SJSA1 (cell line): ENCODE measurements at regions not wholly inside any gene's neighbourhood (a gene's known extent, or its start where the extent isn't known, plus 50 kb on each side); places are given as distances from the start of the nearest gene placed in this dataset.

ENCODE experiments used
- DNase-seq, 2 experiments: peaks; one replicate each; pipeline ENCODE4 v3.0.0-alpha.2; 2015 to 2020; ENCODE audit warnings: low spot score in 2 of 2, low read depth in 1 of 2
- H3K27ac ChIP-seq: fragments of 250-450 bp; sonication (Bioruptor Pico); 2 replicates; pipeline ENCODE4 v1.5.1; 2020; ENCODE audit warnings: mild to moderate bottlenecking, moderate library complexity
- H3K27me3 ChIP-seq: fragments of 250-450 bp; sonication (Bioruptor Pico); replicated peaks from 2 replicates; pipeline ENCODE4 v1.5.1; 2020; ENCODE audit warnings: mild to moderate bottlenecking, moderate library complexity
- H3K36me3 ChIP-seq: fragments of 250-450 bp; sonication (Bioruptor Pico); 2 replicates; pipeline ENCODE4 v1.5.1; 2020; ENCODE audit warnings: mild to moderate bottlenecking
- H3K4me1 ChIP-seq: fragments of 250-450 bp; sonication (Bioruptor Pico); replicated peaks from 2 replicates; pipeline ENCODE4 v1.6.1; 2021; ENCODE audit warnings: mild to moderate bottlenecking
- H3K4me3 ChIP-seq: fragments of 250-450 bp; sonication (Bioruptor Pico); 2 replicates; pipeline ENCODE4 v1.5.1; 2020; ENCODE audit warnings: mild to moderate bottlenecking
- H3K9me3 ChIP-seq: fragments of 250-450 bp; sonication (Bioruptor Pico); replicated peaks from 2 replicates; pipeline ENCODE4 v1.5.1; 2020; ENCODE audit warnings: mild to moderate bottlenecking

GRCh38 chr9:109604131-109604530 is 106.0 kb upstream of the PTPN3 start:
- DNase-seq: peak in 1 of 2 experiments; percentile 49
- no peaks in the 10 kb centered on the region for H3K36me3 ChIP-seq
- peak overlapping the region; percentile 32; the same call in 1 of the 2 replicates for H3K27ac ChIP-seq
- no peak overlapping the region for H3K4me3 ChIP-seq
- H3K27me3 ChIP-seq: no peaks in the 10 kb centered on the region
- peaks cover 30% of the 10 kb centered on the region for H3K4me1 ChIP-seq
- no peaks in the 10 kb centered on the region for H3K9me3 ChIP-seq

GRCh38 chr9:109604781-109605180 is 106.7 kb upstream of the PTPN3 start:
- no peaks in the 10 kb centered on the region for H3K36me3 ChIP-seq
- no peak overlapping the region for H3K4me3 ChIP-seq
- H3K9me3 ChIP-seq: no peaks in the 10 kb centered on the region
- peak overlapping the region; percentile 32; the same call in 1 of the 2 replicates for H3K27ac ChIP-seq
- DNase-seq: peak in 1 of 2 experiments; percentile 5
- H3K4me1 ChIP-seq: peaks cover 27% of the 10 kb centered on the region
- no peaks in the 10 kb centered on the region for H3K27me3 ChIP-seq

- no peak for DNase-seq
- H3K4me1 ChIP-seq: peaks cover 7% of the 10 kb centered on the region
- H3K4me3 ChIP-seq: no peak overlapping the region
- H3K9me3 ChIP-seq: no peaks in the 10 kb centered on the region
- no peak overlapping the region for H3K27ac ChIP-seq
- H3K36me3 ChIP-seq: no peaks in the 10 kb centered on the region
- H3K27me3 ChIP-seq: no peaks in the 10 kb centered on the region
Observed at GRCh38 chr9:109609060-109609459, 111.0 kb upstream of the PTPN3 start.

- Histone ChIP-seq H3K36me3 (no peaks in the 10 kb centered on the region), H3K27me3 (no peaks in the 10 kb centered on the region), H3K9me3 (no peaks in the 10 kb centered on the region; the same call in 1 of the 2 replicates), H3K27ac (no peak overlapping the region), H3K4me1 (no peaks in the 10 kb centered on the region), H3K4me3 (no peak overlapping the region)
- DNase-seq: no peak
Observed at GRCh38 chr9:109616571-109617120, 118.5 kb upstream of the PTPN3 start.

GRCh38 chr9:109619310-109619709 is 121.2 kb upstream of the PTPN3 start:
- no peaks in the 10 kb centered on the region for H3K36me3 ChIP-seq
- H3K9me3 ChIP-seq: no peaks in the 10 kb centered on the region; the same call in 1 of the 2 replicates
- no peak for DNase-seq
- no peak overlapping the region for H3K4me3 ChIP-seq
- H3K27me3 ChIP-seq: no peaks in the 10 kb centered on the region
- no peaks in the 10 kb centered on the region for H3K4me1 ChIP-seq
- no peak overlapping the region for H3K27ac ChIP-seq

- H3K9me3 ChIP-seq: no peaks in the 10 kb centered on the region
- DNase-seq: no peak
- no peaks in the 10 kb centered on the region for H3K36me3 ChIP-seq
- H3K27ac ChIP-seq: no peak overlapping the region
- H3K4me1 ChIP-seq: no peaks in the 10 kb centered on the region
- H3K27me3 ChIP-seq: peaks cover 4% of the 10 kb centered on the region; the same call in 1 of the 2 replicates
- no peak overlapping the region for H3K4me3 ChIP-seq
Observed at GRCh38 chr9:109624143-109624542, 126.0 kb upstream of the PTPN3 start.

GRCh38 chr9:109624896-109625295 is 126.8 kb upstream of the PTPN3 start:
- no peak overlapping the region for H3K27ac ChIP-seq
- H3K9me3 ChIP-seq: no peaks in the 10 kb centered on the region
- H3K4me1 ChIP-seq: no peaks in the 10 kb centered on the region
- no peak for DNase-seq
- H3K27me3 ChIP-seq: peaks cover 4% of the 10 kb centered on the region; the same call in 1 of the 2 replicates
- no peaks in the 10 kb centered on the region for H3K36me3 ChIP-seq
- H3K4me3 ChIP-seq: no peak overlapping the region

GRCh38 chr9:109627042-109627441 is 128.9 kb upstream of the PTPN3 start:
- H3K27ac ChIP-seq: no peak overlapping the region
- peaks cover 4% of the 10 kb centered on the region; the same call in 1 of the 2 replicates for H3K27me3 ChIP-seq
- no peak for DNase-seq
- H3K4me3 ChIP-seq: no peak overlapping the region
- no peaks in the 10 kb centered on the region for H3K36me3 ChIP-seq
- no peaks in the 10 kb centered on the region for H3K4me1 ChIP-seq
- no peaks in the 10 kb centered on the region for H3K9me3 ChIP-seq

GRCh38 chr9:109629615-109630014 is 131.5 kb upstream of the PTPN3 start:
- DNase-seq: no peak
- Histone ChIP-seq H3K4me1 (no peaks in the 10 kb centered on the region), H3K36me3 (no peaks in the 10 kb centered on the region), H3K4me3 (no peak overlapping the region), H3K9me3 (no peaks in the 10 kb centered on the region), H3K27me3 (peaks cover 11% of the 10 kb centered on the region; the same call in 1 of the 2 replicates), H3K27ac (no peak overlapping the region)

GRCh38 chr9:109632817-109633216 is 134.7 kb upstream of the PTPN3 start:
- no peaks in the 10 kb centered on the region for H3K36me3 ChIP-seq
- no peak for DNase-seq
- no peak overlapping the region for H3K27ac ChIP-seq
- no peak overlapping the region for H3K4me3 ChIP-seq
- H3K27me3 ChIP-seq: peaks cover 7% of the 10 kb centered on the region; the same call in 1 of the 2 replicates
- H3K4me1 ChIP-seq: no peaks in the 10 kb centered on the region
- no peaks in the 10 kb centered on the region for H3K9me3 ChIP-seq

GRCh38 chr9:109639674-109640579 is 140.1 kb upstream of the PALM2AKAP2 start:
- Histone ChIP-seq H3K4me1 (peaks cover 15% of the 10 kb centered on the region), H3K9me3 (no peaks in the 10 kb centered on the region), H3K36me3 (no peaks in the 10 kb centered on the region), H3K4me3 (peak overlapping the region; percentile 28), H3K27me3 (peaks cover 40% of the 10 kb centered on the region), H3K27ac (no peak overlapping the region)
- DNase-seq: peak in 1 of 2 experiments; percentile 49

- Histone ChIP-seq H3K4me3 (peak overlapping the region; percentile 28), H3K36me3 (no peaks in the 10 kb centered on the region), H3K27me3 (peaks cover 40% of the 10 kb centered on the region), H3K27ac (no peak overlapping the region), H3K4me1 (peaks cover 15% of the 10 kb centered on the region), H3K9me3 (no peaks in the 10 kb centered on the region)
- peak; percentile 21 to 49 for DNase-seq
Observed at GRCh38 chr9:109640580-109641371, 139.2 kb upstream of the PALM2AKAP2 start.

GRCh38 chr9:109641372-109641659 is 138.7 kb upstream of the PALM2AKAP2 start:
- H3K4me3 ChIP-seq: no peak overlapping the region
- no peaks in the 10 kb centered on the region for H3K36me3 ChIP-seq
- peaks cover 15% of the 10 kb centered on the region for H3K4me1 ChIP-seq
- H3K27me3 ChIP-seq: peaks cover 40% of the 10 kb centered on the region
- H3K27ac ChIP-seq: no peak overlapping the region
- no peaks in the 10 kb centered on the region for H3K9me3 ChIP-seq
- no peak for DNase-seq

GRCh38 chr9:109652112-109652511 is 127.9 kb upstream of the PALM2AKAP2 start:
- Histone ChIP-seq H3K9me3 (no peaks in the 10 kb centered on the region), H3K4me1 (no peaks in the 10 kb centered on the region), H3K27me3 (0 out of 2 replicates have a peak, but pooled peaks cover 3% of the 10 kb centered on the region), H3K4me3 (no peak overlapping the region), H3K36me3 (no peaks in the 10 kb centered on the region), H3K27ac (no peak overlapping the region)
- no peak for DNase-seq
